ENCODE measurements at regions not wholly inside any gene's neighbourhood (a gene's known extent, or its start where the extent isn't known, plus 50 kb on each side); places are given as distances from the start of the nearest gene placed in this dataset.

DNA sequence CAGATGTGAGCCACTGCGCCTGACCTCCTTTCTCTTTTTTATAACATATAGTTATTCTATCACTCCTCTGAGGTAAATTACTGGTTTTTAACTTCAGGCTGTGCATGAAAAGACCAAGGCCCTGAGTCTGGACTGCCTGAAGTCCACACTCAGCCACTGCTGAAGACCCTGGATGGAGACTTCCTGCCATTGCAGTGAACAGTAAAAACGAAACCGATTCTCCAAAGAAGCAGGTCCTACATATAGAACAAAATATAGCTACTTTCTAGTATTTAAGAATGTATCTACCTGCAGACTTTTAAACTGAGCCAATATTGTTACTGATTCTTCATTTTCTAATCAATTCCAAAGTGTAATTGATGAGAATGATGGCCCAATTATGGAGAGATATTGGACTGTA is 232.8 kb downstream of the CHRM3 start:
- in situ Hi-C loops (cut with HindIII; ENCODE audit: low pct_unique_long_range_greater_than_20kb, low sequenced_read_pairs), result no loop called here
- Histone ChIP-seq H3K9me3 (ENCODE audit: control insufficient read depth, insufficient read depth, low read depth, low read length) (no peaks in the 10 kb centered on the region; the same call in 1 of the 2 replicates), H3K4me3 (ENCODE audit: low read depth in 2 of 2, low read length in 2 of 2) (no peak overlapping the region), H3K27ac (ENCODE audit: low read length) (no peak overlapping the region), H3K4me1 (ENCODE audit: control insufficient read depth, insufficient read depth, low read length) (no peaks in the 10 kb centered on the region), H3K36me3 (ENCODE audit: control insufficient read depth, insufficient read depth, low read length) (no peaks in the 10 kb centered on the region), H3K27me3 (ENCODE audit: control insufficient read depth, insufficient read depth, low read length) (no peaks in the 10 kb centered on the region)
- ChIA-PET POLR2A (interaction anchor here (0.7 kb wide), 1 partner anchor 1672 kb away, joined by 7 read pairs; no protein-coding TSS in a partner anchor), CTCF (interaction anchor here (0.7 kb wide), 1 partner anchor 135 kb away, joined by 4 read pairs; no protein-coding TSS in a partner anchor)
- no peak for ATAC-seq
- intact Hi-C loops (cut with micrococcal nuclease; ENCODE audit: unreplicated experiment), result no loop called here
- no peak for TF ChIP-seq SIN3A (IDR thresholded peaks at IDR 0.05; ENCODE audit: borderline replicate concordance, insufficient read depth, low read depth, low read length)
- no peak for TF ChIP-seq TCF7L2 (IDR thresholded peaks at IDR 0.05; ENCODE audit: low read depth, low read length)
- TF ChIP-seq, protein P1, sequence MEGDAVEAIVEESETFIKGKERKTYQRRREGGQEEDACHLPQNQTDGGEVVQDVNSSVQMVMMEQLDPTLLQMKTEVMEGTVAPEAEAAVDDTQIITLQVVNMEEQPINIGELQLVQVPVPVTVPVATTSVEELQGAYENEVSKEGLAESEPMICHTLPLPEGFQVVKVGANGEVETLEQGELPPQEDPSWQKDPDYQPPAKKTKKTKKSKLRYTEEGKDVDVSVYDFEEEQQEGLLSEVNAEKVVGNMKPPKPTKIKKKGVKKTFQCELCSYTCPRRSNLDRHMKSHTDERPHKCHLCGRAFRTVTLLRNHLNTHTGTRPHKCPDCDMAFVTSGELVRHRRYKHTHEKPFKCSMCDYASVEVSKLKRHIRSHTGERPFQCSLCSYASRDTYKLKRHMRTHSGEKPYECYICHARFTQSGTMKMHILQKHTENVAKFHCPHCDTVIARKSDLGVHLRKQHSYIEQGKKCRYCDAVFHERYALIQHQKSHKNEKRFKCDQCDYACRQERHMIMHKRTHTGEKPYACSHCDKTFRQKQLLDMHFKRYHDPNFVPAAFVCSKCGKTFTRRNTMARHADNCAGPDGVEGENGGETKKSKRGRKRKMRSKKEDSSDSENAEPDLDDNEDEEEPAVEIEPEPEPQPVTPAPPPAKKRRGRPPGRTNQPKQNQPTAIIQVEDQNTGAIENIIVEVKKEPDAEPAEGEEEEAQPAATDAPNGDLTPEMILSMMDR (IDR thresholded peaks at IDR 0.05), result no peak
- TF ChIP-seq, protein P2, sequence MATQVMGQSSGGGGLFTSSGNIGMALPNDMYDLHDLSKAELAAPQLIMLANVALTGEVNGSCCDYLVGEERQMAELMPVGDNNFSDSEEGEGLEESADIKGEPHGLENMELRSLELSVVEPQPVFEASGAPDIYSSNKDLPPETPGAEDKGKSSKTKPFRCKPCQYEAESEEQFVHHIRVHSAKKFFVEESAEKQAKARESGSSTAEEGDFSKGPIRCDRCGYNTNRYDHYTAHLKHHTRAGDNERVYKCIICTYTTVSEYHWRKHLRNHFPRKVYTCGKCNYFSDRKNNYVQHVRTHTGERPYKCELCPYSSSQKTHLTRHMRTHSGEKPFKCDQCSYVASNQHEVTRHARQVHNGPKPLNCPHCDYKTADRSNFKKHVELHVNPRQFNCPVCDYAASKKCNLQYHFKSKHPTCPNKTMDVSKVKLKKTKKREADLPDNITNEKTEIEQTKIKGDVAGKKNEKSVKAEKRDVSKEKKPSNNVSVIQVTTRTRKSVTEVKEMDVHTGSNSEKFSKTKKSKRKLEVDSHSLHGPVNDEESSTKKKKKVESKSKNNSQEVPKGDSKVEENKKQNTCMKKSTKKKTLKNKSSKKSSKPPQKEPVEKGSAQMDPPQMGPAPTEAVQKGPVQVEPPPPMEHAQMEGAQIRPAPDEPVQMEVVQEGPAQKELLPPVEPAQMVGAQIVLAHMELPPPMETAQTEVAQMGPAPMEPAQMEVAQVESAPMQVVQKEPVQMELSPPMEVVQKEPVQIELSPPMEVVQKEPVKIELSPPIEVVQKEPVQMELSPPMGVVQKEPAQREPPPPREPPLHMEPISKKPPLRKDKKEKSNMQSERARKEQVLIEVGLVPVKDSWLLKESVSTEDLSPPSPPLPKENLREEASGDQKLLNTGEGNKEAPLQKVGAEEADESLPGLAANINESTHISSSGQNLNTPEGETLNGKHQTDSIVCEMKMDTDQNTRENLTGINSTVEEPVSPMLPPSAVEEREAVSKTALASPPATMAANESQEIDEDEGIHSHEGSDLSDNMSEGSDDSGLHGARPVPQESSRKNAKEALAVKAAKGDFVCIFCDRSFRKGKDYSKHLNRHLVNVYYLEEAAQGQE (IDR thresholded peaks at IDR 0.05; ENCODE audit: insufficient read depth in 1 of 2, low read depth in 2 of 2, low read length in 1 of 2), result no peak
- no peak for DNase-seq (ENCODE audit: low read depth, low spot score)
- BruUV-seq (replicated peaks), result no TSS peak

DNA sequence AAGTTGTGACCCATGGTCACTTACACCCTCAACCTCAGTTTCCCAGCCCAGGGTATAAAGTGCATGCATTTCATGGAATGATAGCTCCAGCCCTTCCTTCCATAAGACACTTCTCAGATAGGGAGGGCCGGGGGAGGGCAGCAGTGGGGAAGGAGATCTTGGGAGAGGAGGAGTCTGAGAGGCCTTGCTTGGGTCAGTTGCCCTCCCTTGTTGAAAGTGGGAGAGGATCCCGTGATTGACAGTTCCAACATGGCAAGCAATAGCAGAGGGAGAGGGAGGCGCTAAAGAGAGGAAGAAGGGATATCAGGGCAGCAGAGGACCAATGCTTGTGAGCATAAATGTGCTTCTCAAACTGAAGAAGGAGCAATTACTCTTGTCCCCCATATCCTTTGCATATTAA is 244.4 kb downstream of the CHRM3 start:
- in situ Hi-C loops (cut with HindIII; ENCODE audit: low pct_unique_long_range_greater_than_20kb, low sequenced_read_pairs), result no loop called here
- H3K27ac ChIP-seq (ENCODE audit: low read length), result no peak overlapping the region
- no TSS peak for BruUV-seq (replicated peaks)
- ATAC-seq, result no peak
- TF ChIP-seq, protein P2 (IDR thresholded peaks at IDR 0.05; ENCODE audit: insufficient read depth in 1 of 2, low read depth in 2 of 2, low read length in 1 of 2), result no peak
- TF ChIP-seq, protein P1 (IDR thresholded peaks at IDR 0.05), result no peak
- TF ChIP-seq SIN3A (IDR thresholded peaks at IDR 0.05; ENCODE audit: borderline replicate concordance, insufficient read depth, low read depth, low read length) (no peak), TCF7L2 (IDR thresholded peaks at IDR 0.05; ENCODE audit: low read depth, low read length) (no peak), POLR2AphosphoS5 (IDR thresholded peaks at IDR 0.05; ENCODE audit: low read depth, low read length) (no peak)
- intact Hi-C loops (cut with micrococcal nuclease; ENCODE audit: unreplicated experiment), result no loop called here
- no peaks in the 10 kb centered on the region for H3K27me3 ChIP-seq (ENCODE audit: control insufficient read depth, insufficient read depth, low read length)
- DNase-seq (ENCODE audit: low read depth, low spot score), result no peak
- ChIA-PET POLR2A (no interaction called here), CTCF (no interaction called here)
- no peaks in the 10 kb centered on the region for H3K36me3 ChIP-seq (ENCODE audit: control insufficient read depth, insufficient read depth, low read length)
- no peaks in the 10 kb centered on the region for H3K9me3 ChIP-seq (ENCODE audit: control insufficient read depth, insufficient read depth, low read depth, low read length)
- no peaks in the 10 kb centered on the region for H3K4me1 ChIP-seq (ENCODE audit: control insufficient read depth, insufficient read depth, low read length)
- no peak overlapping the region for H3K4me3 ChIP-seq (ENCODE audit: low read depth in 2 of 2, low read length in 2 of 2)
